ENCODE measurements at regions not wholly inside any gene's neighbourhood (a gene's known extent, or its start where the extent isn't known, plus 50 kb on each side); places are given as distances from the start of the nearest gene placed in this dataset.

DNA sequence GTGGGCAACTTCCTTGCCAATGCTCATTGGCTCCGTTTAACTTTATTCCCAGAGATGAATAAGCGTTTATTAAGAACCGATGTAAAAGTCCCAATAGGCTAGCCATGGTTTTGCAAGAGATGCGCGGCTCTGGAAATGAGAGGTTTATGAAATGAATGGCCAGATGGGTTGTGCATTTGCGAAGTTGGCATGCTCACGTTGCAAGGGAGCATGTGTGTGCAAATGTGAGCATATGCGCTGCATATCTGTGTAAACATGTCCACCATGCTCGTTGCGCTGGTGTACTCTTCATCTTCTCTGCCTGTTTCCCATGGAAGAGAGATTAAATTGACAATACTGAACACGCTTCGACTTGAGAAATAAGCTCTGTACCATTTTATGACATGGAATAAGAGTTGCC lies 848.6 kb upstream of the RBFOX1 start:
- TF ChIP-seq, protein P1, sequence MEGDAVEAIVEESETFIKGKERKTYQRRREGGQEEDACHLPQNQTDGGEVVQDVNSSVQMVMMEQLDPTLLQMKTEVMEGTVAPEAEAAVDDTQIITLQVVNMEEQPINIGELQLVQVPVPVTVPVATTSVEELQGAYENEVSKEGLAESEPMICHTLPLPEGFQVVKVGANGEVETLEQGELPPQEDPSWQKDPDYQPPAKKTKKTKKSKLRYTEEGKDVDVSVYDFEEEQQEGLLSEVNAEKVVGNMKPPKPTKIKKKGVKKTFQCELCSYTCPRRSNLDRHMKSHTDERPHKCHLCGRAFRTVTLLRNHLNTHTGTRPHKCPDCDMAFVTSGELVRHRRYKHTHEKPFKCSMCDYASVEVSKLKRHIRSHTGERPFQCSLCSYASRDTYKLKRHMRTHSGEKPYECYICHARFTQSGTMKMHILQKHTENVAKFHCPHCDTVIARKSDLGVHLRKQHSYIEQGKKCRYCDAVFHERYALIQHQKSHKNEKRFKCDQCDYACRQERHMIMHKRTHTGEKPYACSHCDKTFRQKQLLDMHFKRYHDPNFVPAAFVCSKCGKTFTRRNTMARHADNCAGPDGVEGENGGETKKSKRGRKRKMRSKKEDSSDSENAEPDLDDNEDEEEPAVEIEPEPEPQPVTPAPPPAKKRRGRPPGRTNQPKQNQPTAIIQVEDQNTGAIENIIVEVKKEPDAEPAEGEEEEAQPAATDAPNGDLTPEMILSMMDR (IDR thresholded peaks at IDR 0.05) = no peak
- no peak for TF ChIP-seq POLR2AphosphoS5 (IDR thresholded peaks at IDR 0.05)
- no peak for TF ChIP-seq POLR2A (IDR thresholded peaks at IDR 0.05)
